GM10248 (cell line): ENCODE measurements at regions not wholly inside any gene's neighbourhood (a gene's known extent, or its start where the extent isn't known, plus 50 kb on each side); places are given as distances from the start of the nearest gene placed in this dataset.

Experiments used
- CTCF ChIA-PET: fragments of 300-600 bp; sonication (Branson Sonifier 250); formaldehyde crosslinking; extraction: SDS; loops from one replicate; lab custom pipeline; 2021; ENCODE audit warnings: antibody characterized with exemption; lab: Yijun Ruan, JAX
- POLR2A ChIA-PET: fragments of 350-650 bp; sonication (Branson Sonifier 250); formaldehyde crosslinking; extraction: SDS; loops from one replicate; lab custom pipeline; 2020; ENCODE audit warnings: antibody characterized with exemption; lab: Yijun Ruan, JAX
- DNase-seq: peaks from one replicate; pipeline ENCODE4 v3.0.0; 2012; ENCODE audit errors: extremely low spot score
- CTCF ChIP-seq: IDR thresholded peaks from 2 replicates; pipeline ENCODE4 v1.5.1; 2012; ENCODE audit warnings: mild to moderate bottlenecking, low read depth; ENCODE audit errors: extremely low read depth, missing control alignments, control extremely low read depth

GRCh38 chr15:24733659-24734058 lies 58.1 kb downstream of the NPAP1 start:
- no peak for DNase-seq
- ChIA-PET POLR2A (no interaction called here), CTCF (no interaction called here)
- no peak for TF ChIP-seq CTCF

GRCh38 chr15:24734396-24734795 lies 58.8 kb downstream of the NPAP1 start:
- ChIA-PET POLR2A (no interaction called here), CTCF (no interaction called here)
- no peak for DNase-seq
- TF ChIP-seq CTCF, result no peak

GRCh38 chr15:24745290-24745689 lies 69.7 kb downstream of the NPAP1 start:
- DNase-seq, result no peak
- ChIA-PET CTCF (no interaction called here), POLR2A (no interaction called here)
- TF ChIP-seq CTCF, result no peak

GRCh38 chr15:24746094-24746493 lies 70.5 kb downstream of the NPAP1 start:
- TF ChIP-seq CTCF, result no peak
- CTCF ChIA-PET, result no interaction called here
- POLR2A ChIA-PET, result no interaction called here
- DNase-seq, result no peak

- ChIA-PET POLR2A (no interaction called here), CTCF (no interaction called here)
- no peak for TF ChIP-seq CTCF
- no peak for DNase-seq
Measured at GRCh38 chr15:24747376-24747775, 71.8 kb downstream of the NPAP1 start.

- no peak for TF ChIP-seq CTCF
- ChIA-PET POLR2A (no interaction called here), CTCF (no interaction called here)
- no peak for DNase-seq
Measured at GRCh38 chr15:24748812-24749439, 73.4 kb downstream of the NPAP1 start.

- no peak for TF ChIP-seq CTCF
- no peak for DNase-seq
- CTCF ChIA-PET, result interaction anchor here (1.2 to 1.5 kb wide), 2 partner anchors 11 to 33 kb away, joined by 3 to 4 read pairs; no protein-coding TSS in a partner anchor
- POLR2A ChIA-PET, result no interaction called here
Measured at GRCh38 chr15:24752354-24752753, 76.8 kb downstream of the NPAP1 start.
